SH-SY5Y (cell line): ENCODE measurements at regions not wholly inside any gene's neighbourhood (a gene's known extent, or its start where the extent isn't known, plus 50 kb on each side); places are given as distances from the start of the nearest gene placed in this dataset.

Source experiments
- GATA2 ChIP-seq: IDR thresholded peaks from 2 replicates; pipeline ENCODE4 v1.6.1; 2011; ENCODE audit warnings: mild to moderate bottlenecking, low read depth, low read length
- GATA3 ChIP-seq: IDR thresholded peaks from 2 replicates; pipeline ENCODE4 v1.6.1; 2011; ENCODE audit warnings: low read depth, mild to moderate bottlenecking, low read length, moderate library complexity

DNA sequence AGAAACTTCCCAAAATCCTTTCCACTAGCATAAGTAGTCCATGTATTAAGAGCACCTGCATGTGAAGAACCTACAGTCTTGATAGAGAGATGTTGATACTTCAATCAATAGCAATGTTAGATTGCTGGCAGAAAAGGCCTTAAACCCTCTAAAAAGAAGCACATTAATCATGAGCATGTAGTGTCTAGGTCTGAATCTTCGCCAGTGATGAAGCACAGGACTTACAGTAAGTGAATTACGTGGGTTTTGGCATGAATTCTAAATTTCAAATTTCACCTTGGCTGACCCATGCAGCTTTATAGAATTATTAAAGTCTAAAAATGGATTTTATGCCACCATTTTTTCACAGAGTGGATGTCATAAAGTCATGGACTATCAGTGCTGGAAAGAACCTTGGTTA is 791.6 kb upstream of the NOVA1 start:
- TF ChIP-seq GATA2, result no peak
- TF ChIP-seq GATA3, result no peak
